GM21367 (cell line): ENCODE measurements at regions not wholly inside any gene's neighbourhood (a gene's known extent, or its start where the extent isn't known, plus 50 kb on each side); places are given as distances from the start of the nearest gene placed in this dataset.
"Not testable (repeated sequence)": the region's sequence is repeated elsewhere in the genome, so short reads cannot be mapped to it uniquely, and the experiment has no call there.

ENCODE experiments used
- ATAC-seq: cut with Tn5 transposase; IDR thresholded peaks from one replicate; pipeline ENCODE4 v1.9.1; 2021; ENCODE audit not compliant: unreplicated experiment

- ATAC-seq = no peak
These were observed 795.6 kb upstream of the GALNTL6 start for GRCh38 chr4:171017593-171017992.

GRCh38 chr4:171016145-171016544 is 797.1 kb upstream of the GALNTL6 start:
- ATAC-seq = no peak

- no peak for ATAC-seq
These were observed 797.8 kb upstream of the GALNTL6 start for GRCh38 chr4:171015441-171015840.

- no peak for ATAC-seq
These were observed 805.4 kb upstream of the GALNTL6 start for GRCh38 chr4:171007618-171008390.

- no peak for ATAC-seq
These were observed 811.0 kb upstream of the GALNTL6 start for GRCh38 chr4:171002246-171002645.

GRCh38 chr4:170990989-170991589 is 822.1 kb upstream of the GALNTL6 start:
- ATAC-seq = peak; percentile 89

GRCh38 chr4:170988446-170988845 is 824.8 kb upstream of the GALNTL6 start:
- no peak for ATAC-seq

GRCh38 chr4:170979736-170980135 is 833.5 kb upstream of the GALNTL6 start:
- no peak for ATAC-seq

GRCh38 chr4:170978990-170979389 is 834.2 kb upstream of the GALNTL6 start:
- no peak for ATAC-seq

- no peak for ATAC-seq
These were observed 859.3 kb upstream of the AADAT start for GRCh38 chr4:170949084-170949483.

- ATAC-seq = no peak
These were observed 850.4 kb upstream of the AADAT start for GRCh38 chr4:170940043-170940724.

GRCh38 chr4:170938588-170938987 is 848.8 kb upstream of the AADAT start:
- ATAC-seq = no peak

- no peak for ATAC-seq
These were observed 841.6 kb upstream of the AADAT start for GRCh38 chr4:170931321-170931720.

- no peak for ATAC-seq
These were observed 798.9 kb upstream of the AADAT start for GRCh38 chr4:170888660-170889059.

- ATAC-seq = no peak
These were observed 797.6 kb upstream of the AADAT start for GRCh38 chr4:170887396-170887795.

GRCh38 chr4:170884969-170885570 is 795.3 kb upstream of the AADAT start:
- no peak for ATAC-seq

- not testable (repeated sequence) for ATAC-seq
These were observed 791.9 kb upstream of the AADAT start for GRCh38 chr4:170881646-170882045.

GRCh38 chr4:170875868-170876267 is 786.1 kb upstream of the AADAT start:
- no peak for ATAC-seq

- ATAC-seq = no peak
These were observed 783.0 kb upstream of the AADAT start for GRCh38 chr4:170872794-170873193.

GRCh38 chr4:170868170-170868569 is 778.4 kb upstream of the AADAT start:
- no peak for ATAC-seq

- ATAC-seq = no peak
These were observed 764.3 kb upstream of the AADAT start for GRCh38 chr4:170854097-170854496.
